ENCODE measurements at regions not wholly inside any gene's neighbourhood (a gene's known extent, or its start where the extent isn't known, plus 50 kb on each side); places are given as distances from the start of the nearest gene placed in this dataset.

DNA sequence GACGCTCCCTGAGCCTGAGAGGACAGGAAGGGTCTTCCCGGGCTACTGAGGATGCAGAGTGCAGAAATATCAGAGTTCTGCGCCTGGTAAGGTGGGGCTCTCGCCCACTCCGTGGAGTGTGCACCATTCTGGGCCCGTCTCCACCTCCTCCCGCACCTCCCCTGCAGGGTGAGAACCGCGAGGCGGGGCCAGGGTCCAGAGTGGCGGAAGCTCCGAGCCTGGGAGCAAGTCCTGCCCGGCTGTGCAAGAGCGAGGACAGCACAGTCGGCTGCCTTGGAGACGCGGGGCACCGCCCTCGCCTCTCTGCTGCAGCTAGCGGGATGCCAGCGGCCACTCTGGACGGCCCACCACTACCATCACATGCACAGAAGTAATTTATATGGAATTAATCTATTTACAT lies 2304.4 kb downstream of the PCDH9 start (continued):
- TF ChIP-seq, protein P1, sequence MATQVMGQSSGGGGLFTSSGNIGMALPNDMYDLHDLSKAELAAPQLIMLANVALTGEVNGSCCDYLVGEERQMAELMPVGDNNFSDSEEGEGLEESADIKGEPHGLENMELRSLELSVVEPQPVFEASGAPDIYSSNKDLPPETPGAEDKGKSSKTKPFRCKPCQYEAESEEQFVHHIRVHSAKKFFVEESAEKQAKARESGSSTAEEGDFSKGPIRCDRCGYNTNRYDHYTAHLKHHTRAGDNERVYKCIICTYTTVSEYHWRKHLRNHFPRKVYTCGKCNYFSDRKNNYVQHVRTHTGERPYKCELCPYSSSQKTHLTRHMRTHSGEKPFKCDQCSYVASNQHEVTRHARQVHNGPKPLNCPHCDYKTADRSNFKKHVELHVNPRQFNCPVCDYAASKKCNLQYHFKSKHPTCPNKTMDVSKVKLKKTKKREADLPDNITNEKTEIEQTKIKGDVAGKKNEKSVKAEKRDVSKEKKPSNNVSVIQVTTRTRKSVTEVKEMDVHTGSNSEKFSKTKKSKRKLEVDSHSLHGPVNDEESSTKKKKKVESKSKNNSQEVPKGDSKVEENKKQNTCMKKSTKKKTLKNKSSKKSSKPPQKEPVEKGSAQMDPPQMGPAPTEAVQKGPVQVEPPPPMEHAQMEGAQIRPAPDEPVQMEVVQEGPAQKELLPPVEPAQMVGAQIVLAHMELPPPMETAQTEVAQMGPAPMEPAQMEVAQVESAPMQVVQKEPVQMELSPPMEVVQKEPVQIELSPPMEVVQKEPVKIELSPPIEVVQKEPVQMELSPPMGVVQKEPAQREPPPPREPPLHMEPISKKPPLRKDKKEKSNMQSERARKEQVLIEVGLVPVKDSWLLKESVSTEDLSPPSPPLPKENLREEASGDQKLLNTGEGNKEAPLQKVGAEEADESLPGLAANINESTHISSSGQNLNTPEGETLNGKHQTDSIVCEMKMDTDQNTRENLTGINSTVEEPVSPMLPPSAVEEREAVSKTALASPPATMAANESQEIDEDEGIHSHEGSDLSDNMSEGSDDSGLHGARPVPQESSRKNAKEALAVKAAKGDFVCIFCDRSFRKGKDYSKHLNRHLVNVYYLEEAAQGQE (IDR thresholded peaks at IDR 0.05; ENCODE audit: low read depth, low read length), result no peak
- TF ChIP-seq NR2C1 (IDR thresholded peaks at IDR 0.05) (no peak), BRCA1 (IDR thresholded peaks at IDR 0.05; ENCODE audit: low read depth, low read length) (no peak), NFYB (IDR thresholded peaks at IDR 0.05; ENCODE audit: insufficient read depth, low read depth, low read length) (no peak), MLLT1 (IDR thresholded peaks at IDR 0.05) (no peak), PAX8 (IDR thresholded peaks at IDR 0.05) (no peak), POU2F2 (IDR thresholded peaks at IDR 0.05; ENCODE audit: borderline replicate concordance, low read depth, low read length) (no peak), EP300 (IDR thresholded peaks at IDR 0.05; ENCODE audit: borderline replicate concordance in 1 of 2, control insufficient read depth in 1 of 2, low read depth in 2 of 2, low read length in 2 of 2) (no peak), ZNF217 (IDR thresholded peaks at IDR 0.05) (no peak), NBN (IDR thresholded peaks at IDR 0.05) (no peak), CREM (IDR thresholded peaks at IDR 0.05; ENCODE audit: low read depth) (no peak)
- TF ChIP-seq, protein P2, sequence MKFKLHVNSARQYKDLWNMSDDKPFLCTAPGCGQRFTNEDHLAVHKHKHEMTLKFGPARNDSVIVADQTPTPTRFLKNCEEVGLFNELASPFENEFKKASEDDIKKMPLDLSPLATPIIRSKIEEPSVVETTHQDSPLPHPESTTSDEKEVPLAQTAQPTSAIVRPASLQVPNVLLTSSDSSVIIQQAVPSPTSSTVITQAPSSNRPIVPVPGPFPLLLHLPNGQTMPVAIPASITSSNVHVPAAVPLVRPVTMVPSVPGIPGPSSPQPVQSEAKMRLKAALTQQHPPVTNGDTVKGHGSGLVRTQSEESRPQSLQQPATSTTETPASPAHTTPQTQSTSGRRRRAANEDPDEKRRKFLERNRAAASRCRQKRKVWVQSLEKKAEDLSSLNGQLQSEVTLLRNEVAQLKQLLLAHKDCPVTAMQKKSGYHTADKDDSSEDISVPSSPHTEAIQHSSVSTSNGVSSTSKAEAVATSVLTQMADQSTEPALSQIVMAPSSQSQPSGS (IDR thresholded peaks at IDR 0.05; ENCODE audit: low read length), result no peak
- TF ChIP-seq, protein P3, sequence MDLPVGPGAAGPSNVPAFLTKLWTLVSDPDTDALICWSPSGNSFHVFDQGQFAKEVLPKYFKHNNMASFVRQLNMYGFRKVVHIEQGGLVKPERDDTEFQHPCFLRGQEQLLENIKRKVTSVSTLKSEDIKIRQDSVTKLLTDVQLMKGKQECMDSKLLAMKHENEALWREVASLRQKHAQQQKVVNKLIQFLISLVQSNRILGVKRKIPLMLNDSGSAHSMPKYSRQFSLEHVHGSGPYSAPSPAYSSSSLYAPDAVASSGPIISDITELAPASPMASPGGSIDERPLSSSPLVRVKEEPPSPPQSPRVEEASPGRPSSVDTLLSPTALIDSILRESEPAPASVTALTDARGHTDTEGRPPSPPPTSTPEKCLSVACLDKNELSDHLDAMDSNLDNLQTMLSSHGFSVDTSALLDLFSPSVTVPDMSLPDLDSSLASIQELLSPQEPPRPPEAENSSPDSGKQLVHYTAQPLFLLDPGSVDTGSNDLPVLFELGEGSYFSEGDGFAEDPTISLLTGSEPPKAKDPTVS (IDR thresholded peaks at IDR 0.05; ENCODE audit: low read depth, low read length), result no peak
